Left lobe of liver (tissue), 2 donors: ENCODE measurements at regions not wholly inside any gene's neighbourhood (a gene's known extent, or its start where the extent isn't known, plus 50 kb on each side); places are given as distances from the start of the nearest gene placed in this dataset.
"Not testable (repeated sequence)": the region's sequence is repeated elsewhere in the genome, so short reads cannot be mapped to it uniquely, and the experiment has no call there.

Experiments used
- ATAC-seq: fragments of 200-7000 bp; cut with Tn5 transposase; one replicate; pipeline ENCODE4 v1.9.1; 2020; ENCODE audit warnings: mild to moderate bottlenecking, moderate library complexity
- DNase-seq: peaks from one replicate; pipeline ENCODE4 v3.0.0-alpha.2; 2020; ENCODE audit warnings: low spot score
- donor health status: DM: no; HTN: no; CAD: no; lungs with moderate emphysema.
- donor health status: DM: no; HTN: yes; CAD: no.

DNA sequence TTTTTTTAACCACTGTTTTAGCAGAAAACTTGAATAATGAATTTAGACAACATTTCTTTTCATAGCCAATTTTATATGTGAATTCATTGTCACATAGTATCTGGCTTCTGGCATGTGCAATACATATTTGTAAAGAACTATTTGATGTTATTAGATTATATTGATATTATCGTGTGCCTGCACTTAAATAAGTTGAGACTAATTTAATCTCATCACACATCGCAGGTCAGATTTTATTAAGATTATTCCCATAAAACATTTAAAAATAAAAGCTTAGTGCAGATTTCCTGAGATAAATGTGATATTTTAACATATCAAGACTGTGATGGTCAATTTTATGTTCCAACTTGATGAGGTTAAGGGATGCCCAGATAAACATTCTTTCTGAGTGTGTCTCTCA is 1565.3 kb upstream of the LRRTM3 start:
- no peak for ATAC-seq
- no peak for DNase-seq

DNA sequence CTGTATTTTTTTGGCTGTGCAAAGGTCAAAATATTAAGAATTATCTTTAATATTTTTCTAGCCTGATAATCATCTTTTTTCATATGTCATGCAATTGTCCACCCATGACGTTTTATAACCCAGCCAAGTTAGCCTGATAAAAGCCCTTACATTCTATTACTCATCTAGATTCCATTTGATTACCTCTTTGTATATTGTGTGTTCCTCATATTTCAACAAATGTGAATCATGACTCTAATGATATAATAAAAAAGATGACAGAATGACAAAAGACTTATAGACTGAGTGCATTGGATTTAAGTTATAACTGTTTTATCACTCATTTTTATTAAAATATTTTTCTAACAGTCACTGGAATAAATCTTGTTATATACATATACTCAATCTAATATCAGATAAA is 1560.0 kb upstream of the LRRTM3 start:
- DNase-seq = no peak

DNA sequence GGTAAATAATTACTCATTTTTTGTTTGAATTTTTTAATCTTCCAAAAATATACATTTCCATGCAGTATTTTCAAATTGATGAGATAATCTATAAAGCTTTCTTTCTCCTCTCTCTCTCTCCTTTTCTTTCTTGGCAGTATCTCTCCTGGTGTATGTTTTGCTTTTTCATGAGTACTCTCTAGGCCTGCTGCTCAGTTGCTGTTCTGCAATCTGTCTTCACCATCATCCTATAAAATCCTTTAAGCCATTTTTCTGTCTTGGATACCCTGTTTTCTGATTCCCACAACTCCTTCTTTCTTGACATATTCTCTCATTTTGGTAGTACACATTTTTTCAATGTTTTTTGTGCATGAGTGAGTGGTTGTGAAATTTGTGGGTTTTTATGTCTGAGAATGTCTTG is 1558.1 kb upstream of the LRRTM3 start:
- ATAC-seq (no peak), DNase-seq (no peak)

More for the DNA sequence above, 1560.0 kb upstream of the LRRTM3 start:
- ATAC-seq = no peak

DNA sequence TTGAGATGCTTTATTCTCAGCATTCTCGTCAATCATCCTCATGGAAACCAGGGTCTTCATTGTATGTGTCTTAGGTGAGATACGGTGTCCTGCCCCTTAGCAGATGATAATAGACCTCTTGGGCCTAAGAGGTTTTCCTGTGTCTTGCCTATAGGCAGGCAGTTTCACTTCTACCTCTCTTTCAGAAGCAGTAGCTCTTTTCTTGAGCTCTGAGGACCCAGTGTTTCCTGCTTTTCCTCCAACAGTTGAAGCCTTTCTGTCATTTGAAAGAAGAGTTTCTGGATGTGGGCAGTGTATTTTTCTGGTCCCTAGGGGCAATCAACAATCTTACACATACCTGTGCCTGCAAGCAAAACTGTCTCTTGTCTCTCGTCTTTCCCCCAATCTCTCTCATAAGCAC is 1550.3 kb upstream of the LRRTM3 start:
- no peak for DNase-seq
- ATAC-seq = no peak

DNA sequence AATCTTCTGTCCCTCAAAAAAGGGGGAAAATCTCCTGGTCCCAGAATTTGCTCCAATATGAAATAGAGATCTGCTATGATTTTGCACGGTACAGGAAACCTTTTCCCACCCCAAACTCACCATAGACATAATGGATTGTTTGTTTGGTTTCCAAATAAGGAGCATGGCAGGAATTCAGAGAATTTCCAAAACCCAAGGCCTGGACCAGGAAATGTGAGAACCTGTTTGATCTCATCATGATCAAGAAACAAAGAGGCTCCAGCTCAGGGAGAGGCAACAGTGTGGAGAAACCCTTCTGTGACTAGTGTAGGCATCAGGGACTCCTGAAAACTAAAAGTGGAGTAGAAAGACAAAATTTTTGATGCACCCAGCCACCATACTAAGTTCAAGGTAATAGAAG is 1548.1 kb upstream of the LRRTM3 start:
- DNase-seq (no peak), ATAC-seq (no peak)

DNA sequence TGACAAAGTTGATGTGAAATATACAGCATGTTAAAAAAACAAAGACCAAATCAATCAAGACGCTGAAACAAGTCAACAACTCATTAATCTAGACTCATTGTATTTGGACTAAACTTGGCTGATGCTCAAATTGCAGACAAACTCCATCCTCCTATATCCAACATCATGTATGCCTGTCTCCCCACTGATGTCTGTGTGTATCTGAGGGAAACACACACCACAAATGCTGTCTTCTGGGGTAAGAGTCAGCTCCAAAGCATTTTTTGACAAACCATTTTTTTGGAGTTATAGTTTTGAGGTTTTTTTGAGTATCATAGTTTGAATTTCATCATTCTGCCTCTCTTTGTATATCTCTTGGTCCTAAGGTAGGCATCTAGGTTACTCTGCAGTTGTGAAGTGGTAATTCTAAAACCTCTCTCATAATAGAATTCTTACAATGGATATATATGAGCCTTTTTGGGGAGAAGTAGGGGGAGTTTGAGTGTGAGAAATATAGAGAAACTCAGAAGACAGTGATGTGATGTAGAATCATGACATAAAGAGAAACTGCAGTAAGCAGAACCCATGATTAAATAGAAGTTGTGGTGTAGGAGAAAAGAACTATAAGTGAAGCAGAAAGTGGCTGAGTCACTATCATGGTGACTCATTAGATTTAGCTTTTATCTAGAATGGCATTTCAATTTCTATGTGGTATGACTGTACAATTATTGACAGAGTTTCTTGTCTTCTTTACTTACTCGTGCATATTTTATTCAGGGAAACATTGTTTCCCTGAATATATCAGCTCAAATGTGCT is 1531.1 kb upstream of the LRRTM3 start:
- ATAC-seq (no peak), DNase-seq (no peak)

DNA sequence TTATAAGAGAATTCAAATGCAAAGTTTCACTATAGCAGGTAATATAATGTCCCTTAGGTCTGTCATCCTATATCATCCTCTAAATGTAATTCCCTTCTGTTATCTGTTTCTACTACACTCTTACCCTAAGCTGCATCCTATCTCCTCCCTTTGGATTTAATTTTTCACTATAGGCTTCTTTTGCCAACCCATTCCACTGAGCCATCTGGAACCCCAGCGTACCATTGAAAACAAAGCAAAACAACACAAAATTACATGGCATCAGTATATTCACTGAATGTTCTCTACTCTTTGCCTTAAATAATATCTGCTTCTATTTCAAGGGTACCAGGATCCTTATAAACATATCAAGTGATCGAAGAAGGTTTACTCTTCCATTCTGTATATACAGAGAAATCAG is 1530.2 kb upstream of the LRRTM3 start:
- ATAC-seq (no peak), DNase-seq (no peak)

DNA sequence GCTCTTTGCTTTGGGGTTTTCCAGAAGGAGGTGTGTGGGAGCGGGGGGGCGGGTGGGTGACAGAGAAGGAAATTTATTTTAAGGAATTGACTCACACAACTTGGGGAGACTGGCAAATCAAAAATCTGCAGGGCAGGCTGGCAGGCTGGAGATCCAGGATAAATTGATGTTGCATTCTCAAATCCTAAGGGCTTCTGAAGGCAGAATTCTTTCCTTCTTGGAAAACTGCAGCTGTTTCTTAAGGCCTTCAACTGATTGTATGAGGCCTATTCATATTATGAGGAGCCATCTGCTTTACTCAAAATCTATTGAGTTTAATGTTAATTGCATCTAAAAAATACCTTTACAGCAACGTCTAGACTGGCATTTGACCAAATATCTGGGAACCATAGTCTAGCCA is 1528.8 kb upstream of the LRRTM3 start:
- ATAC-seq (no peak), DNase-seq (no peak)

DNA sequence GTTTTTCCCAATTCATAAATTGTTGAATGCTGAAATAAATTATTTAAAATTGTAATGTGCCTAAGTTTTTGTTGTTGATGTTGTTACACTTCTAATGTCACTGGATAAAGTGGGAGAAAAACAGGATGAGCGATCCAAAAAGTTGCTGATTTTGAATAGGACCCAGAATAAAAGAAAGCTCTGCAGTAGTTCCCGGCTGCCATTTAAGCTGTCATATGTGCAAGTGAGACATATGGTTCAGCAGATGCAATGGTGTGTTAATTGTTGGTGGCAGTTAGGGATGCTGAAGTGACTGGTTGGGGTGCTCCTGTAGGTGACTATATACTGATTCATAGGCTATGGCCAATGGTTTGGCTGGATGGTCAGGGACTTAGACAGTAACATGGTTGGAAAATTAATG is 1517.4 kb upstream of the LRRTM3 start:
- DNase-seq = no peak
- no peak for ATAC-seq

DNA sequence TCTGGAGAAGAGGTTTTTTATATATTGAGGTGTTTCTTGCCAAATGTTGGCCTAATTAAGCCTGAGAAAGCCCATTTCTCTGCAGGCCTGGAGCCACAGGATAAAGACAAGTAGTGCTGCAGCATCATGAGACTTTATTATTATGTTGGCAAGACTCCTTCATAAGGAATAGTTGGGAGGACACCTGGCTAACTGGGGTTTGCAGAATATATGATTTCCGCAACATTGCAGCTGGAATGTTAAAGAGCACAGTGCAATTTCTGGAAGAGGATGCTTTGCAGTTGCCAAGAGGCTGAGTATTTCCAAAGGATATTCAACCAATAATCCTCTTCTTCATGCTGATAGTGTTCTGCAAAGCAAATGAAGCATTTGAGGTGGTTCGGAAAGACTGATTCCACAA is 1512.8 kb upstream of the LRRTM3 start:
- ATAC-seq = no peak
- no peak for DNase-seq

DNA sequence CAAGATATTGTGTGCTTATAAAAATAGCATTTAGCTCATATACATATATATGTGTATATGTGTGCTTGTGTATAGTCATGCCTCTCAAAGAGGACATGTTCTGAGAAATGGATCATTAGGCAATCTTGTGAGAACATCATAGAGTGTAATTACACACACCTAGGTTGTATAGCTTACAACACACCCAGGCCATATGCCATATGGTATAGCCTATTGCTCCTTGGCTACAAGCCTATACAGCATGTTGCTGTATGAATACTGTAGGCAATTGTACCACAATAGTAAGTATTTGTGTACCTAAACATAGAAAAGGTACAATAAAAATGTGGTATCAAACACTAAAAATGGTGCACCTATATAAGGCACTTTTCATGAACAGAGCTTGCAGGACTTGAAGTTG is 1510.5 kb upstream of the LRRTM3 start:
- no peak for DNase-seq
- no peak for ATAC-seq

DNA sequence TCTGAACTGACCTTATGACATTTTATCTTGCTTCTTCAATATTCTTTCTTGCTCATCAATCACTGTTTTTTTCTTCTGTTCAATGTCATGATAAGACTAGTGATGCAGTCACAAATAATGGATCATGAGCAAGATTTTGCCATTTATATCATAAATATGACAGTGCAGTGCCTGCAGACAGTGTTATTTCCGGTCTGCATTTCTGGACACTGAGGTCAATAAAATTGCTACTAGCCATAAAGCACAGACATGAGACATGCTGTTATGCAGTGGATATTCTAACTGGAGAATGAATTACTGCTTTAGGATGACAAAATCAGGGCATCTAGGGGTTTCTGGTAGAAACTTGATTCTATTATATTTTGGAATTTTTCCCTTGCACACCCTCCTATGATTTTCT is 1509.7 kb upstream of the LRRTM3 start:
- ATAC-seq = no peak
- no peak for DNase-seq

DNA sequence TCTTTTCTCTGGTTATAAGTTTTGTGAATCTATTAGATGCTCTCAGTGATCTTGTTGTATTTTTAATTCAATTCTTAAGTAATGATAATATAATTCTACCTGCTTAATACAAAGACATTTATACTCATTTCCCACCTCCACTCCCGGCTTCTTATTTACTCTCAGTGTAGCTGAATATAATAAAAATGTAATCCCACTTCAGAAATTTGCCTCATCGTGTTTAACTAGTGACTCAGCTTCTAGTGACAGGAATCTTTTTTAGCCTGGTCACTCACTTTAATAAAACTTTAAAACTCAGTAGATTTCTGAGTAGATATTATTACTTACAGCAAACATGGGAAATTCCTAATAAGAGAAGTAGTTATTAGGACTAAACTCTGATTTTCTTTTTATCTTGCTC is 1506.2 kb upstream of the LRRTM3 start:
- ATAC-seq (no peak), DNase-seq (no peak)

DNA sequence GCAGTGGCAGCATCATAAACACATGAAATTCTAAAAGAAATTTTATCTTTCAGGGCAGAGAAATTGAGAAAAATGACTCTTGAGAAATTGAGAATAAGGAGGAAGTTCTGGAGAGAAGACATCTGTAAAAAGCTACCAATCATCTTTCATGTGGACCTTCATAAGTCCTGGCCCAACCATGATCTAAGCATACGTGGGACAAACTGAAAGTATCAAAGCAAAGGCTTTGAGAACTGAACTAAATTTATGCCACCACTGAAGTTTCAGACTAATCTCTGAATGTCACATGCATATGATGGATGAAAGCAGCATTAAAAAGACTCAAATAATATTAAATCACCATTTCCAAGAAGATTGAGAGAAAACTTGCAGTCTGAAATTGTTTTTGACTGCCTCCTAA is 1502.8 kb upstream of the LRRTM3 start:
- DNase-seq (no peak), ATAC-seq (no peak)

DNA sequence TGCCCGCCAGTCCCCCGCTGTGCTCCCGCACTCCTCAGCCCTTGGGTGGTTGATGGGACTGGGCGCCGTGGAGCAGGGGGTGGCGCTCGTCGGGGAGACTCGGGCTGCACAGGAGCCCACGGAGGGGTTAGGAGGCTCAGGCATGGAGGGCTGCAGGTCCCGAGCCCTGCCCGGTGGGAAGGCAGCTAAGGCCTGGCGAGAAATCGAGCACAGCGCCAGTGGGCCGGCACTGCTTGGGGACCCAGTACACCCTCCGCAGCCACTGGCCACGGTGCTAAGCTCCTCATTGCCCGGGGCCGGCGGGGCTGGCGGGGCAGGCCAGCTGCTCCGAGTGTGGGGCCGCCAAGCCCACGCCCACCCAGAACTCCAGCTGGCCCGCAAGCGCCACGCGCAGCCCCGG is 1496.5 kb upstream of the LRRTM3 start:
- DNase-seq, ATAC-seq: not testable (repeated sequence)

DNA sequence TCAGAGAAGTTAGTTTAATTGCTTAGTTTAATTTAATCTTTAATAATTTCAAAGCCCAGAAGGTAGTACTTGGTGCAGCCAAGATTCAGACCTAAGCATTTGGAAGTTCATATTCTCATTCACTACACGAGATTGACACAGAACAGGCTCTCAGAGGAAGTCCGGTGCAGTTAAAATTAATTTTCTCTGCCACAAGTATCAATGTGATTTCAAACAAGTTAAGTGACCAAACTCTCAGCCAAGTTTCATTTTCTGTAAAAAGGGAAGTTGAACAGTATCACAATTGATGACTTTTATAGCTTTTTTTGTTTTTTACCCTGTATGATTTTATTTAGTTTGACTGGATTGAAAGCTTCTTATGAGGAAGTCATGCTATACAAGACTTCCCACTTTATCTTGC is 1494.9 kb upstream of the LRRTM3 start:
- no peak for ATAC-seq
- no peak for DNase-seq

DNA sequence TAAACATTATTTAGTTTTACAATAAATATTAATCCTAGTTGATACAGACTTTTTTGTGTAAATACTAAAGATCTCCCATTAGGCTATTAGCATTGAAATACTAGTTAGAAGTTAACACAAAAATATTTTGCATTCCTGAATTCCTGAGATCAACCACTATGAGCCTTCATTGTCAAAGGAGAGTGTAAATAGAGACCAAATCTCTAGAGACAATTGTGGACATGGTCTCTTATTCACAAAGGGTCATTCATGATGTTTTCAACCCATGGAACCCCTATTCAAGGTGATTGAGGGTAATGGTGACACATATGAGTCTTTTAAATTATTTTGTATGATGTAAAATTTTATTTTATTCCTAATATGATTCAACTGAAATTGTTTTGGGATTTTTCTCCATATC is 1454.8 kb upstream of the LRRTM3 start:
- DNase-seq (no peak), ATAC-seq (no peak)

DNA sequence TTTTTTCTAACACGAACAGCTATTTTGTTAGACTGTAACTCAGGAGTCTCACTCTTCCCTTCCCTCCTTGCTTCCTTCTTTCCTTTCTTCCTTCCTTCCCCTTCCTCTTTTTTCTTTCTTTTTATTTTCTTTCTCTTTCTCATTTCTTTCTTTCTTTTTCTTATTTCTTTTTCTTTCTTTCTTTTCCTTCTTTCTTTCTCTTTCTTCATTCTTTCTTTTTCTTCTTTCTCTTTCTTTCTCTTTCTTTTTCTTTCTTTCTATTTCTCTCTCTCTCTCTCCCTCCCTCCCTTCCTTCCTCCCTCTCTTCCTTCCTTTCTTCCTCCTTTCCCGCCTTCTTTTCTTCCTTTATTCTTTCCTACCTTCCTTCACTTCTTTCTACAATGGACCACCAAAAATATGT is 1443.0 kb upstream of the LRRTM3 start:
- DNase-seq = no peak
- no peak for ATAC-seq

DNA sequence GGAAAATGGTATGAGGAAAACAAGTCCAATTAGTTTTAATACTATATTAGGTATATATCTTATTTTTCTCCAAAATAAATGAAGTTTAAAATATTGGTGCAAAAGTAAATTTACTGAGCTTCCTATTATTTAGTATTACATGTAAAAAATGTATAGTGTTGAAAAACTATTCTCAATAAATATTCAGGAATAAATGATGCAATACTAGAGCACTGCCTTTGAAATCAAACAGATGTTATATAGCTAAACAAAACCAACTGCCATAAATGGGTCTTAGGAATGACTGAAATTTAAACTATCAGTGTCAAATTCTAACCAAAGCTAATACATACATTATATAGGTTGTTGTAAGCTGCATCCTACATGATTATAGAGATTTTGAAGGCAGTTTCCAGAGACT is 1434.0 kb upstream of the LRRTM3 start:
- no peak for DNase-seq
- no peak for ATAC-seq

DNA sequence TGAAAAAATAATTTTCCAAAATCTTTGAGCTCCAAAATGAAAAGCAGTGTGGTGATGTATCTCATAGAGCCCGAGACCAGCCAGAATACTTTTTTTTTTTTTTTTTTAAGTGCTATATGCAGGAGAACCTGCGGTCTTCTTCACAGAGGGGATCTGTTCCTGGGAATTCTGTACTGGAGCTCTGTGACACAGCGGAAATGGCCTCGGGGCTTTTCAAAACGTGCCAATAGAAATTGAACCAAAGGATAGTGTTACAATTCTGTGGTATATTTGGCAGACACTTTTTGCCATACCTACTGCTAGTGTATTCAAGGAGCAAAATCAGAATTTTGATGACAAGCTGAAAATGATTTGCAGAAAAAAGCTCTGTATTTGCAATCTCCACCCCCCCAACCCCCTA is 1429.3 kb upstream of the LRRTM3 start:
- ATAC-seq = no peak
- no peak for DNase-seq

DNA sequence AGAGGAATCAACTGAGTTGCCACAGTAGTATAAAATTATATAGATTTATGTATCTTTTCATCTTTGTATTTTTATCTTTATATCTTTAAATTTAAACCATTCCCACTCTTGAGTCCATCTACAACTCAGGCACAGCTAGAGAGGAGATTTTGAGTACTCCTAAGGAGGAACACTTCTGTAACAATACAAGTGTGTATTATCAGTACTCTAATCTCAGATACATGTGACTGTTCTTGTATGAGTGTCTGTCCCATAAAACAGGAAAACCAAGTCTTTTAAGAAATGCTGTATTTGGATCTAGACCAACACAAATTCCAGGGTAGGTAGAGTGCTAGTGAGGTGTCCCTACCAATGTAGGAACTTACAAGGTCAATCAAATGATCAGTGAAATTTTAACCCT is 1428.0 kb upstream of the LRRTM3 start:
- DNase-seq (no peak), ATAC-seq (no peak)

DNA sequence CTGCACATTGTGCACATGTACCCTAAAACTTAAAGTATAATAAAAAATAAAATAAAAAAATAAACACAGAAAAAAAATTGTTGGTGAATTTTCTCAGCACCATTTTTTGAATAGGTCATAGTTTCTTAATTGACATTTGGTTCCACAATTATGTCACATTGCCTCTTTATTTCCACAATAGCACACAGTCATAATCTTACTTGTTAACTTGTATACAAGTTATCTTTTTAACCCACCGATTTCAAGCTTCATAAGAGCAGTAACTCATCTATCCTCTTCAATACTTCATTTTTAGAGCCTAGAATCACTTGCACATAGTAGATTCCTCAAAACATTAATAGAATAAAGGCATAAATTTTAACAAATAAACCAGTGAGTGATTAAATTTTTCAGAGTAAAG is 1425.1 kb upstream of the LRRTM3 start:
- ATAC-seq (no peak), DNase-seq (no peak)

DNA sequence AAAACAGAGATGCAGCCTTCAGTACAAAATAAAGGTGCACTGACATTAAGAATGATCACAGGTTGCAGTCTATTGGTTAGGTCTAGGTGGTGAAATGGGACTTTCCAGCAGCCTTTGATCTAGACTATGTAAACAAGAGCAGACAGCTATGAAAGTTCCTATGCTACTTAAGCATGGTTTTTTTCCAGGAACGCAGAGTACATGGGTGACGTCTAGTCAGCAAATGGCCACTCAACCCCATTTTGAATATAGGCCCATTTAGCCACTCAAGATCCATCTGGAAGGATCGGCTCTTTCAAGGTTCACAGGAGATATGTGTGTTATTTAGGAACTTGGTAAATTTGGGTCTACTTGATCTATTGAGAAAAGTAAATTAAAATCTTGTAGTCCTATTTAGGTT is 1424.6 kb upstream of the LRRTM3 start:
- DNase-seq = no peak
- peak; percentile 55 for ATAC-seq
